HUES6 (cell line): ENCODE measurements at regions not wholly inside any gene's neighbourhood (a gene's known extent, or its start where the extent isn't known, plus 50 kb on each side); places are given as distances from the start of the nearest gene placed in this dataset.

Source experiments
- H3K27ac ChIP-seq: 2 replicates; pipeline ENCODE4 v1.7.0; 2013; ENCODE audit warnings: low read depth, mild to moderate bottlenecking, low read length, inconsistent platforms
- H3K27me3 ChIP-seq: 2 replicates; pipeline ENCODE4 v1.6.1; 2013; ENCODE audit warnings: low read length; ENCODE audit not compliant: control insufficient read depth, insufficient read depth
- H3K36me3 ChIP-seq: 2 replicates; pipeline ENCODE4 v1.6.1; 2013; ENCODE audit warnings: low read length; ENCODE audit not compliant: control insufficient read depth, insufficient read depth
- H3K4me1 ChIP-seq: 2 replicates; pipeline ENCODE4 v1.6.1; 2013; ENCODE audit warnings: low read length; ENCODE audit not compliant: control insufficient read depth, insufficient read depth
- H3K4me3 ChIP-seq: 2 replicates; pipeline ENCODE4 v1.5.1; 2013; ENCODE audit warnings: low read depth, low read length
- H3K9ac ChIP-seq: one replicate; pipeline ENCODE4 v1.6.1; 2013; ENCODE audit warnings: mild to moderate bottlenecking, low read length
- H3K9me3 ChIP-seq: 2 replicates; pipeline ENCODE4 v1.6.1; 2013; ENCODE audit warnings: low read depth, low read length; ENCODE audit not compliant: control insufficient read depth, insufficient read depth

DNA sequence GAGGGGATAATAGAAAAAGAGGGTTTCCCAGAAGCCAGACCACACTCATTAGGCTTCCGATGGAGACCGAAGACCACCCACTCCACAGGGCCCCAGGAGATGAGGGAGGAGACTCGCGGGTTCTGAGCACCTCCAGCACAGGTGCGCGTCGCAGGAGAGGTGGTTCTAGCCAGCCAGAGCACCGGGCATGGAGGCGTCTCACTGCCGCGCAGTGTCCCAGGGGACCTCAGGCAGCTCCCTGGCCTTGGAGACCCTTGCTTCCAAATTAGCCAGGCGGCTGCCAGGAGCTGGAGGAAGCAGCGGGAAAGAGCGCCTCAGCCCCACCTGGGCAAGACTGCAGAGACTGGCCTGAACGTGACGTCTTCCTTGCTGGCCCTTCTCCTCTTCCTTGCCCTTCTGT, 115.4 kb upstream of the FBXL7 start:
- H3K4me1 ChIP-seq: no peaks in the 10 kb centered on the region
- no peak overlapping the region for H3K9ac ChIP-seq
- peak overlapping the region; percentile 6; the same call in 1 of the 2 replicates for H3K4me3 ChIP-seq
- H3K27ac ChIP-seq: no peak overlapping the region
- no peaks in the 10 kb centered on the region for H3K36me3 ChIP-seq
- H3K9me3 ChIP-seq: no peaks in the 10 kb centered on the region
- no peaks in the 10 kb centered on the region; the same call in 1 of the 2 replicates for H3K27me3 ChIP-seq

DNA sequence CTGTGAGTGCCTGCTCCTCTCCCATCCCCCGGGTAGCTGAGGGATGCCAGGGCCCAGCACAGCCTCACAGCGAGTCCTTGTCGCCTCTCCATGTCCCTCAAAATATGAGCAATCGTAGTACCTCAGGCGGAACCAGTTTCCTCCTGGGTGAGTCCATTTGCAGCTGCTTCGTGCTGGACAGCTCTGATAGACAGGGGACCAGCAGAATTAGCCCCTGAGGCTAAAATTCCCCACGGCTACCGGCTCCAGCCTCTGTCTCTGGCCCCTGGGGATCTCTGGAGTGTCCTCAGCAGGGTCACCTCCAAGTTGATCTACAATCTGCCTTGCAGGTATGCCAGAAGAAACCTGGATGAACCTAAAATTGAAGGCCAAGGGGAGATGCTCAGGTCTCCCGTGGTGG, 115.8 kb upstream of the FBXL7 start:
- Histone ChIP-seq H3K4me3 (no peak overlapping the region), H3K27me3 (no peaks in the 10 kb centered on the region; the same call in 1 of the 2 replicates), H3K4me1 (no peaks in the 10 kb centered on the region), H3K36me3 (no peaks in the 10 kb centered on the region), H3K9ac (no peak overlapping the region), H3K27ac (no peak overlapping the region), H3K9me3 (no peaks in the 10 kb centered on the region)

DNA sequence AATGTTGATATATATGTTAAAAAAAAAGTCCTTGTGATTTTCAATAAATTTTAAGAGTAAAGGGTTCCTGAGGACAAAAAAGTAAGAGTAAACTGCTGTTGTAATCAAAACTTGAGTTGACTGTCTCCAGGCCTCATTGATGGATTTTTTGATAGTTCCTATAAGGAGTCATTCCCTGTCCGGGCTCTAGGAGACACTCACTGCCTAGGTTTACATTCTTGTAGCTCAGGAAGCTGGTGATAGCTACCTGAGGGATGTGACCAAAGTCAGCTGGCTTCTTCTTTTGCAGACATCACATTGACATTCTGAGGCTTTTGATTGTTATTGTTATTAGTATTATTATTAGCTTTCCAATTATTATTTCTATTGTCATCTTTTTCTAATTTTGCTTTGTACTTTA, 116.5 kb upstream of the FBXL7 start:
- Histone ChIP-seq H3K27ac (no peak overlapping the region), H3K36me3 (no peaks in the 10 kb centered on the region), H3K4me1 (no peaks in the 10 kb centered on the region), H3K9me3 (no peaks in the 10 kb centered on the region), H3K27me3 (no peaks in the 10 kb centered on the region; the same call in 1 of the 2 replicates), H3K4me3 (no peak overlapping the region), H3K9ac (no peak overlapping the region)

DNA sequence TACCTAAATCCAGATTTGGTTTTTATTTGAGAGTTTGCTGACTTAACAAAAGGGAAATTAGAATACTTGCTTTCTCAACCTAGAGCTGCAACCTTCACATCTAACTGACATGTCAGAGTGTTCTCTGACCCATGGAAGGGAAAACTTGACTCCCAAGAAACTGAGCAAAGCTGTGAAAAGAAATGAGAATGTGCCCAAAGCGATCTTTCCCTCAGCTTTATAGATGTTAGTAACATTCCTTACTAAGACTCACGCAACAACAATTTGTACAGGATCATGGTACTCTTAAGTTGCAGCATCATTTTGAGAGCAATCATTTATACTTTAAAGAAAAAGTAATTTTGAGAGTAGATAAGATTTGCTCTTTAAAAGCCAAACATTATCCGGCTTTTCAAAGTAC, 117.0 kb upstream of the FBXL7 start:
- Histone ChIP-seq H3K36me3 (no peaks in the 10 kb centered on the region), H3K27me3 (no peaks in the 10 kb centered on the region; the same call in 1 of the 2 replicates), H3K4me3 (no peak overlapping the region), H3K27ac (no peak overlapping the region), H3K4me1 (no peaks in the 10 kb centered on the region), H3K9ac (no peak overlapping the region), H3K9me3 (no peaks in the 10 kb centered on the region)

DNA sequence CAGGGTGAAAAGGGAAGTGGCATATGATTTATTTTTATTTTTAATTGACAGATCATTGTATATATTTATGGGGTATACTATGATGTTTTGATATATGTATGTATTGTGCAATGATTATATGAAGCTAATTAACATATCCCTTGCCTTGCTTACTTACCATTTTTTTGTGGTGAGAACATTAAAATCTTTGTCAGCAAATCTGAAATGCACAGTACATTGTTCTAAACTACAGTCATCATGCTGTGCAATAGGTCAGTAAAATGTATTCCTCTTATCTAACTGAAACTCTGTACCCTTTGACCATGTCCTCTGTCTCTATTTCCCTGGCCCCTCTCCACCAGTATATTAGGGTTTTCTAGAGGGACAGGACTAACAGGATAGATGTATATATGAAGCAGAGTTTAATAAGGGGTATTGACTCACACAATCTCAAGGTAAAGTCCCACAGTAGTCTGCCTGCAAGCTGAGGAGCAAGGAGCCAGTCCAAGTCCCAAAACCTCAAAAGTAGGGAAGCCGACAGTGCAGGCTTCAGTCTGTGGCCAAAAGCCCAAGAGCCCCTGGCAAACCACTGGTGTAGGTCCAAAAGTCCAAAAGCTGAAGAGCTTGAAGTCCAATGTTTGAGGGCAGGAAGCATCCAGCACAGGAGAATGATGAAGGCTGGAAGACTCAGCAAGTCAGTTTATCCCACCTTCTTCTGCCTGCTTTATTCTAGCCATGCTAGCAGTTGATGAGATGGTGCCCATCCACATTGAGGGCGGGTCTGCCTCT, 122.2 kb upstream of the FBXL7 start:
- Histone ChIP-seq H3K27me3 (no peaks in the 10 kb centered on the region; the same call in 1 of the 2 replicates), H3K36me3 (no peaks in the 10 kb centered on the region), H3K27ac (no peak overlapping the region), H3K4me3 (no peak overlapping the region), H3K9me3 (no peaks in the 10 kb centered on the region), H3K4me1 (no peaks in the 10 kb centered on the region), H3K9ac (no peak overlapping the region)

DNA sequence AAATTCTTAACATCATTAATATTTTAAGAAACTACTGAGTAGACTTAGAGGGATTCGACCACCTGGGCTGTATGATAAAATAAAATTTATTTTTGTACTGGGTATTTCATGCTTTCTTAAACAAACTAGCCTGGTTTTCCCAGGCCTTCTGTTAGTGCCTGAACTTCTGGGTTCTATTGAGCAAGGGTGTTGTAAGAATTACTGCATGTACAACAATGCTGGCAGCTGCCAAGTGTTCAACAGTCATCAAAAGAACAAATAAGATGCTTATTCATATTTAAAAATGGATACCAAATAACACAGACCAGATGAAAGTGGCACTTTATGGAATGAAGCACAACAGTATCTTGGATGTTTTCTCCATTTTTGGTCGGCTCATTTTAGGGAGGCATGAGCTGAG, 123.2 kb upstream of the FBXL7 start:
- no peaks in the 10 kb centered on the region; the same call in 1 of the 2 replicates for H3K27me3 ChIP-seq
- no peak overlapping the region for H3K27ac ChIP-seq
- H3K9me3 ChIP-seq: no peaks in the 10 kb centered on the region
- H3K36me3 ChIP-seq: no peaks in the 10 kb centered on the region
- no peak overlapping the region for H3K4me3 ChIP-seq
- no peak overlapping the region for H3K9ac ChIP-seq
- no peaks in the 10 kb centered on the region for H3K4me1 ChIP-seq

DNA sequence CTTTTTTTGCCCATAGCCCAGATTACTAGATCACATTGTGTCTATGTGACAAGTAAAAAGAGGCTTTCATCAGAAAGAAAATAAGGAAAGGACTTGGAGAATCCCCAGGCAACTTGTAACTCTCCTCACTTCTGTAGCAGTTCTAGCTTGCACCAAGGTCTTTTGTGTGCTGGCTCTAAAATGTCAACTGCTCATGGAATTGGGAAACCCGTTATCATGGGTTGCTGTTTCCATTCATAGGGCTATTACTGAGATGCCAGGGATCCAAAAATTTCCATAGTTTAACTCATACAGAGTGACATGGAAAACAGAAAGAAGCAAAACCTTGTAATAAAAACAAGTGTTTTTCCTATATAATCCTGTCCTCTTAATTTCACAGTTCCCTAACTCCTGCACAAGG, 123.9 kb upstream of the FBXL7 start:
- Histone ChIP-seq H3K36me3 (no peaks in the 10 kb centered on the region), H3K4me3 (no peak overlapping the region), H3K9ac (no peak overlapping the region), H3K27me3 (no peaks in the 10 kb centered on the region; the same call in 1 of the 2 replicates), H3K9me3 (no peaks in the 10 kb centered on the region), H3K4me1 (no peaks in the 10 kb centered on the region), H3K27ac (no peak overlapping the region)

DNA sequence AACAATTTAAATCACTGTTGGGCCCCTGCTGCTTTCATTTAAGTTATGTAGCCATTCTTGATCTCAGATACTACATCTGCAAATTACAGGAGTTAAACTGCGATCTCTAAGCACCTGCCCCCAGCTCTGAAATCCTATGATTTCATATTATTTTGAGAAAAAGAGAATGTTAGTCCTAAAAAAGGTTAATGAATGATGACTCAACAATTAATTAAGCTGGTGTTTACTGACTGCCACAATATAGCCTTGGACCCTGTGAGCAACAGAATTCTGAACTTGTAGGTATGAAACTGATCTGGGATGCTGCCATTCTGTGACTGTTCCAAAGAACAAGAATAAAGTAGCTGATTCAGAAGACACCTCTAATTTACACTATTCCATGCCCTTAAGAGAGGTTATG, 124.4 kb upstream of the FBXL7 start:
- no peaks in the 10 kb centered on the region; the same call in 1 of the 2 replicates for H3K27me3 ChIP-seq

DNA sequence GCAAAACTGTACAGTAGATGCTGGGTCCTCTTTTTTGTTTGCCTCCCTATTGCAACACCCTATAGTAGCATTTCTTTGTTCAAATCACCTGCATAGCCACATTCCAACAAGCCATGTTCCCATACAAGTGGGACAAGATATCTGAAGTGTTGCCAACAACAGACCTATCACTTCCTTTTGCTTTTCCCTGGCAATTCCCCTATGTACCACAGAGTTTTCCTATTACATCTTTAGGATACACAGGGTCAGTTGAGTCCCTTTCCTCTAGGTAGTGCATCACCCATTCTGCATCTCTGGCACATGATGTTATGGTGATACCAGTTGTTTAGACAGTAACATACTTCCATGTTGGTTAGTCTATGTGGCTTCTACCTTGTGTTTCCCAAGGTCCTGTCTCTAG, 125.1 kb upstream of the FBXL7 start:
- Histone ChIP-seq H3K4me3 (no peak overlapping the region), H3K9ac (no peak overlapping the region), H3K4me1 (no peaks in the 10 kb centered on the region), H3K27me3 (no peaks in the 10 kb centered on the region; the same call in 1 of the 2 replicates), H3K9me3 (no peaks in the 10 kb centered on the region), H3K36me3 (no peaks in the 10 kb centered on the region), H3K27ac (no peak overlapping the region)

More for the DNA sequence above, 124.4 kb upstream of the FBXL7 start:
- H3K36me3 ChIP-seq: no peaks in the 10 kb centered on the region
- no peak overlapping the region for H3K4me3 ChIP-seq
- H3K9ac ChIP-seq: no peak overlapping the region
- no peaks in the 10 kb centered on the region for H3K9me3 ChIP-seq
- no peaks in the 10 kb centered on the region for H3K4me1 ChIP-seq
- H3K27ac ChIP-seq: no peak overlapping the region

DNA sequence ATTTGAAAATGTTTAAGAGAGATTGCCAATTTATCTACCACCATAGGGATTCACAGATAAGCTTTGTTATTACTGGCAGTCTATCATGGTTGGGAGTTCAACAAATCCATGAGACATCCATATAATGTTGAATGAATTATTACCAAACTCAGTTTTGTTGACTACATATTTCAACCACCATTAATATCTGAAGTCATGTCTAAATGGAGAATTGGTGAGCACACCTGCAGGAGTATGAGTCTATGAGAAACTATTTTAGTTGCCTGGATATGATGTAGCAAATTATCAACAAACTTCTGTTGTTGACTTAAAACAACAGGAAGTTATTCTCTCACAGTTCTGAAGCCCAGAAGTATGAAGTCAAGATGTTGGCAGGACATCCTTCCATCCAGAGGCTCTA, 126.8 kb upstream of the FBXL7 start:
- no peak overlapping the region for H3K9ac ChIP-seq
- no peaks in the 10 kb centered on the region for H3K36me3 ChIP-seq
- H3K4me3 ChIP-seq: no peak overlapping the region
- no peaks in the 10 kb centered on the region for H3K9me3 ChIP-seq
- H3K27ac ChIP-seq: no peak overlapping the region
- no peaks in the 10 kb centered on the region for H3K4me1 ChIP-seq
- H3K27me3 ChIP-seq: no peaks in the 10 kb centered on the region

DNA sequence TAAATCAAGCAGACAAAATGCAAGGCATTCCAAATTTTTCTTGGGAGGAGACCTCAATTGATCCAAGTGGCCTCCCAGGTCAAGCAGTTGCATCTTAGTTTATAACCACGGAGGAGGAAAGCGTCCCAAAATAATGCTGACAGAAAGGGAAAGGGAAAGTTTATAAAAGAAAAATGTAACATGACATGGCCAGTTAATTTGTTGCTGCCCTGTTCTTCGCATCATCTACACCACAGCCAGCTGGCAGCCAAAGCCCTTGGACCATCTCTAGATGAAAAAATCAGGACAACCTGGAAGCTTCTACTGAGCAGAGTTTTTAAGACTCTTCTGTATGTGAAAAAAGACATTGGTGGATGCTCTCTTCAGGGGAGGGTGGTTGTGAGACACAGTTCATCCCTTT, 128.8 kb upstream of the FBXL7 start:
- Histone ChIP-seq H3K4me1 (no peaks in the 10 kb centered on the region), H3K27me3 (no peaks in the 10 kb centered on the region), H3K27ac (no peak overlapping the region), H3K9me3 (no peaks in the 10 kb centered on the region), H3K4me3 (no peak overlapping the region), H3K36me3 (no peaks in the 10 kb centered on the region), H3K9ac (no peak overlapping the region)
